H1 (cell line): ENCODE measurements at regions not wholly inside any gene's neighbourhood (a gene's known extent, or its start where the extent isn't known, plus 50 kb on each side); places are given as distances from the start of the nearest gene placed in this dataset.

Experiments
- CTCF ChIA-PET: fragments of 300-600 bp; sonication (Branson Sonifier 250); formaldehyde crosslinking; loops from one replicate; lab custom pipeline; 2021; ENCODE audit not compliant: partially characterized antibody; lab: Charles Lee
- POLR2A ChIA-PET: fragments of 300-600 bp; sonication (Branson Sonifier 250); formaldehyde crosslinking; loops from one replicate; lab custom pipeline; 2021; ENCODE audit warnings: inconsistent platforms; ENCODE audit not compliant: partially characterized antibody; lab: Charles Lee
- DNase-seq, 2 experiments: peaks; one replicate each; pipeline versions ENCODE4 v3.0.0 to v3.0.0-alpha.2; 2010 to 2022; ENCODE audit warnings: low spot score in 2 of 2, low read depth in 1 of 2, mixed read lengths in 1 of 2
- FAIRE-seq: peaks from 2 replicates; lab custom pipeline; 2011; peaks lifted over from hg19 to GRCh38; lab: Jason Lieb, UNC
- H2AFZ ChIP-seq: 2 replicates; pipeline ENCODE4 v1.8.1; 2012; ENCODE audit warnings: low read length, inconsistent platforms
- H2AK5ac ChIP-seq: 2 replicates; pipeline ENCODE4 v1.6.1; 2013; ENCODE audit warnings: low read depth, low read length
- H2BK120ac ChIP-seq: replicated peaks from 2 replicates; pipeline ENCODE3; 2013; ENCODE audit warnings: low read depth, low read length, inconsistent platforms
- H2BK12ac ChIP-seq: 2 replicates; pipeline ENCODE4 v1.6.1; 2013; ENCODE audit warnings: low read depth, low read length
- H2BK15ac ChIP-seq: 2 replicates; pipeline ENCODE4 v1.6.1; 2013; ENCODE audit warnings: low read length
- H2BK20ac ChIP-seq: 2 replicates; pipeline ENCODE4 v1.6.1; 2013; ENCODE audit warnings: low read length
- H2BK5ac ChIP-seq: 2 replicates; pipeline ENCODE4 v1.6.1; 2013; ENCODE audit warnings: low read depth, low read length
- H3K14ac ChIP-seq: 2 replicates; pipeline ENCODE4 v1.6.1; 2013; ENCODE audit warnings: inconsistent platforms; ENCODE audit not compliant: insufficient read length
- H3K18ac ChIP-seq: 2 replicates; pipeline ENCODE4 v1.6.1; 2013; ENCODE audit warnings: low read length; ENCODE audit errors: extremely low read depth
- H3K23ac ChIP-seq: 2 replicates; pipeline ENCODE4 v1.6.1; 2013; ENCODE audit warnings: inconsistent platforms; ENCODE audit not compliant: insufficient read length
- H3K23me2 ChIP-seq: 2 replicates; pipeline ENCODE4 v1.6.1; 2013; ENCODE audit warnings: low read depth, low read length
- H3K27ac ChIP-seq: 2 replicates; pipeline ENCODE4 v1.6.1; 2011; ENCODE audit warnings: low read depth, low read length, inconsistent platforms
- H3K27me3 ChIP-seq, 4 experiments: replicated peaks in 1 of 4; 1 replicate in 1 of 4; 2 replicates in 3 of 4; pipeline versions ENCODE4 v1.6.1 to v1.8.1; 2011 to 2013; ENCODE audit warnings: low read length in 3 of 4, mild to moderate bottlenecking in 3 of 4, inconsistent platforms in 2 of 4, mixed read lengths in 2 of 4, moderate library complexity in 1 of 4; ENCODE audit not compliant: control insufficient read depth in 3 of 4, insufficient read depth in 3 of 4; ENCODE audit errors: extremely low read depth in 1 of 4
- H3K36me3 ChIP-seq, 4 experiments: 2 replicates each; pipeline versions ENCODE4 v1.6.1 to v1.8.1; 2011 to 2013; ENCODE audit warnings: mild to moderate bottlenecking in 4 of 4, low read length in 3 of 4, moderate library complexity in 2 of 4, control low read depth in 1 of 4, inconsistent platforms in 1 of 4; ENCODE audit not compliant: insufficient read depth in 4 of 4, control insufficient read depth in 2 of 4
- H3K4ac ChIP-seq: replicated peaks from 2 replicates; pipeline ENCODE3; 2013; ENCODE audit warnings: low read length, low read depth, mixed read lengths, inconsistent platforms; ENCODE audit not compliant: insufficient read length
- H3K4me1 ChIP-seq, 4 experiments: replicated peaks in 1 of 4; 1 replicate in 1 of 4; 2 replicates in 3 of 4; pipeline versions ENCODE4 v1.6.1 to v1.8.1; 2011 to 2013; ENCODE audit warnings: low read length in 3 of 4, inconsistent platforms in 2 of 4, mixed read lengths in 1 of 4; ENCODE audit not compliant: insufficient read depth in 4 of 4, control insufficient read depth in 3 of 4
- H3K4me2 ChIP-seq, 2 experiments: 2 replicates each; pipeline versions ENCODE4 v1.6.1 to v1.8.1; 2011 to 2013; ENCODE audit warnings: low read depth in 2 of 2, low read length in 2 of 2, control low read depth in 1 of 2, inconsistent platforms in 1 of 2, mild to moderate bottlenecking in 1 of 2; ENCODE audit not compliant: insufficient read depth in 1 of 2
- H3K4me3 ChIP-seq, 4 experiments: fragments of 200-600, 300-600 bp in 1 of 4; sonication (generic), shearing (Covaris generic), sonication (Bioruptor Twin) in 1 of 4; 2 replicates each; pipeline versions ENCODE4 v1.5.1 to v1.8.1; 2011 to 2016; ENCODE audit warnings: low read length in 4 of 4, low read depth in 3 of 4, control low read depth in 2 of 4, inconsistent platforms in 2 of 4, mild to moderate bottlenecking in 2 of 4, mixed read lengths in 1 of 4, moderate library complexity in 1 of 4; ENCODE audit not compliant: insufficient read depth in 2 of 4; ENCODE audit errors: extremely low read depth in 1 of 4
- H3K56ac ChIP-seq: replicated peaks from 2 replicates; pipeline ENCODE3; 2013; ENCODE audit warnings: low read depth, mild to moderate bottlenecking, mixed read lengths, low read length, inconsistent platforms; ENCODE audit not compliant: insufficient read length
- H3K79me1 ChIP-seq: 2 replicates; pipeline ENCODE4 v1.6.1; 2013; ENCODE audit warnings: low read depth, low read length, control low read depth
- H3K79me2 ChIP-seq, 2 experiments: 2 replicates each; pipeline versions ENCODE4 v1.6.1 to v1.8.1; 2012 to 2013; ENCODE audit warnings: low read length in 2 of 2, mild to moderate bottlenecking in 2 of 2, inconsistent platforms in 1 of 2; ENCODE audit not compliant: insufficient read depth in 2 of 2, control insufficient read depth in 1 of 2
- H3K9ac ChIP-seq, 4 experiments: replicated peaks in 1 of 4; 1 replicate in 1 of 4; 2 replicates in 3 of 4; pipeline versions ENCODE4 v1.6.1 to v1.8.1; 2011 to 2013; ENCODE audit warnings: low read depth in 3 of 4, low read length in 3 of 4, control low read depth in 2 of 4, mild to moderate bottlenecking in 2 of 4, moderate library complexity in 2 of 4, inconsistent platforms in 1 of 4; ENCODE audit errors: extremely low read depth in 1 of 4
- H3K9me3 ChIP-seq, 2 experiments: 2 replicates each; pipeline versions ENCODE4 v1.6.1 to v1.8.1; 2012 to 2013; ENCODE audit warnings: mild to moderate bottlenecking in 2 of 2, moderate library complexity in 2 of 2, control low read depth in 1 of 2, inconsistent platforms in 1 of 2, low read depth in 1 of 2, low read length in 1 of 2, mixed read lengths in 1 of 2; ENCODE audit not compliant: insufficient read depth in 2 of 2
- H4K20me1 ChIP-seq, 2 experiments: replicated peaks in 1 of 2; 2 replicates each; pipeline versions ENCODE3 to v1.8.1; 2011 to 2013; ENCODE audit warnings: inconsistent platforms in 2 of 2, low read length in 2 of 2, mild to moderate bottlenecking in 1 of 2; ENCODE audit not compliant: insufficient read depth in 2 of 2, control insufficient read depth in 1 of 2
- H4K5ac ChIP-seq: 2 replicates; pipeline ENCODE4 v1.6.1; 2013; ENCODE audit warnings: low read length, low read depth, mixed read lengths, inconsistent platforms; ENCODE audit not compliant: insufficient read length
- H4K8ac ChIP-seq: 2 replicates; pipeline ENCODE4 v1.8.0; 2013; ENCODE audit warnings: mild to moderate bottlenecking, moderate library complexity, low read length, inconsistent platforms; ENCODE audit not compliant: insufficient read depth; ENCODE audit errors: extremely low read depth
- H4K91ac ChIP-seq: replicated peaks from 2 replicates; pipeline ENCODE3; 2013; ENCODE audit warnings: low read length, mixed read lengths, inconsistent platforms; ENCODE audit not compliant: insufficient read length
- CEBPB ChIP-seq: IDR thresholded peaks from 2 replicates; pipeline ENCODE4 v1.6.1; 2012; ENCODE audit warnings: low read depth, low read length
- MAFK ChIP-seq: IDR thresholded peaks from 2 replicates; pipeline ENCODE4 v1.6.1; 2012; ENCODE audit warnings: low read depth, mild to moderate bottlenecking, improper control_type of control experiment, low read length
- POLR2AphosphoS5 ChIP-seq: IDR thresholded peaks from 2 replicates; pipeline ENCODE4 v1.6.1; 2011; ENCODE audit warnings: low read depth, low read length
- SIN3A ChIP-seq, 2 experiments: IDR thresholded peaks in 1 of 2; conservative IDR thresholded peaks in 1 of 2; 2 replicates each; pipeline ENCODE4 v1.6.1; 2011 to 2012; ENCODE audit warnings: low read length in 2 of 2, improper control_type of control experiment in 1 of 2, low read depth in 1 of 2, mild to moderate bottlenecking in 1 of 2
- SIRT6 ChIP-seq: IDR thresholded peaks from one replicate; pipeline ENCODE4 v1.7.1; 2012; ENCODE audit warnings: low read length, inconsistent platforms
- TBP ChIP-seq: IDR thresholded peaks from 2 replicates; pipeline ENCODE4 v1.6.1; 2011; ENCODE audit warnings: low read depth, low read length, improper control_type of control experiment
- USF2 ChIP-seq: IDR thresholded peaks from 2 replicates; pipeline ENCODE4 v1.6.1; 2011; ENCODE audit warnings: low read length, improper control_type of control experiment
- WGBS, 2 experiments: shearing (Covaris generic) in 1 of 2; methylation state at CpG; one replicate each; pipeline versions ENCODE4 v1.1.6 to v1.1.7; 2013 to 2015; ENCODE audit warnings: low lambda C conversion rate in 2 of 2, mixed read lengths in 2 of 2, inconsistent platforms in 1 of 2, low coverage in 1 of 2, missing lambda C conversion rate in 1 of 2; ENCODE audit not compliant: insufficient replicate concordance in 2 of 2, insufficient coverage in 1 of 2, insufficient read length in 1 of 2; ENCODE audit errors: extremely low coverage in 1 of 2, missing lambda C conversion rate in 1 of 2; 5-methylcytosine and 5-hydroxymethylcytosine counted together

- CTCF ChIA-PET, result interaction anchor here (0.8 to 1.4 kb wide), 3 partner anchors 125 to 269 kb away, joined by 3 read pairs; no protein-coding TSS in a partner anchor
- Histone ChIP-seq H4K91ac (no peak overlapping the region), H4K5ac (no peak overlapping the region), H2BK20ac (no peak overlapping the region; the same call in 1 of the 2 replicates), H3K23me2 (no peaks in the 10 kb centered on the region), H2BK120ac (no peak overlapping the region), H3K56ac (no peak overlapping the region), H2BK5ac (no peak overlapping the region), H3K18ac (no peak overlapping the region), H3K9me3 (no peaks in the 10 kb centered on the region), H3K4ac (no peak overlapping the region), H3K4me1 (no peaks in the 10 kb centered on the region), H3K14ac (no peak overlapping the region), H3K4me2 (no peak overlapping the region), H2BK15ac (0 out of 2 replicates have a peak overlapping the region, but pooled peaks have one; percentile 31), H3K23ac (no peak overlapping the region), H2BK12ac (no peak overlapping the region), H3K79me2 (no peaks in the 10 kb centered on the region), H2AK5ac (no peak overlapping the region), H3K27me3 (no peaks in the 10 kb centered on the region), H4K8ac (no peak overlapping the region), H3K36me3 (no peaks in the 10 kb centered on the region), H3K4me3 (no peak overlapping the region), H2AFZ (no peak overlapping the region), H3K9ac (no peak overlapping the region), H4K20me1 (no peaks in the 10 kb centered on the region), H3K79me1 (no peaks in the 10 kb centered on the region), H3K27ac (no peak overlapping the region)
- DNase-seq (no peak), FAIRE-seq (no peak)
- POLR2A ChIA-PET, result interaction anchor here (0.6 kb wide), 1 partner anchor 1500 kb away, joined by 3 read pairs; no protein-coding TSS in a partner anchor
- TF ChIP-seq SIN3A (conservative IDR thresholded peaks at IDR 0.05 in 1 of 2, IDR thresholded peaks at IDR 0.05 in 1 of 2; ENCODE audit: low read depth in 1 of 2, low read length in 2 of 2) (no peak), USF2 (no peak), POLR2AphosphoS5 (no peak), CEBPB (no peak), MAFK (no peak), SIRT6 (no peak), TBP (no peak)
- WGBS, 2 experiments, result 93% methylated on average over 4 of the region's 4 CpGs; no CpG with 5 or more reads in 1 of the 2 experiments
Observed at GRCh38 chr2:200101922-200102321, 146.5 kb downstream of the MAIP1 start.
